ENCODE measurements at regions not wholly inside any gene's neighbourhood (a gene's known extent, or its start where the extent isn't known, plus 50 kb on each side); places are given as distances from the start of the nearest gene placed in this dataset.

DNA sequence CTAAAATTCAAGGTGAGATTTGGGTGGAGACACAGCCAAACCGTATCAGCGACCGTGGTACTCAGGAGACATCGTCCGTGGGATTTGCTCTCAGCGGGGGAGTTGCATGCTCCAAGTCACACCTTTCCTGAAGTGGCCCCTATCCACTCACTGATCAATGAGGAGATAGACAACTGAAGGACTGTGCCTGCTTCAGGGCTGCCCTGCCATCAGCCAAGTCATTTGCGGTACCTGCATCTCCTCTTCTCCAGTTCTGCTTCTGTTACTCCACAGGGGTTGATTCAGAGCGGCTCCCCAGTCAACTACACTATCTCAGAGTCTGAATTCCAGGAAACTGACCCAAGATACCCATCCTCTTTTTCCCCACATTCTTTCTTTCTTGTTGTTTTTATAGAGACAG, 184.1 kb downstream of the MREG start:
- Histone ChIP-seq H3K36me3 (ENCODE audit: control insufficient read depth in 2 of 4, insufficient read depth in 4 of 4, low read length in 3 of 4) (no peaks in the 10 kb centered on the region), H2BK12ac (ENCODE audit: low read depth, low read length) (no peak overlapping the region), H3K23ac (ENCODE audit: insufficient read length) (no peak overlapping the region), H3K4me1 (replicated peaks in 1 of 4; ENCODE audit: control insufficient read depth in 3 of 4, insufficient read depth in 4 of 4, low read length in 3 of 4) (no peaks in the 10 kb centered on the region), H3K4ac (replicated peaks; ENCODE audit: insufficient read length, low read depth, low read length) (no peak overlapping the region), H4K5ac (ENCODE audit: insufficient read length, low read depth, low read length) (no peak overlapping the region), H3K79me1 (ENCODE audit: low read depth, low read length) (no peaks in the 10 kb centered on the region), H3K27me3 (replicated peaks in 1 of 4; ENCODE audit: control insufficient read depth in 3 of 4, extremely low read depth in 1 of 4, insufficient read depth in 3 of 4, low read length in 3 of 4) (no peaks in the 10 kb centered on the region), H3K56ac (replicated peaks; ENCODE audit: insufficient read length, low read depth, low read length) (no peak overlapping the region), H3K27ac (ENCODE audit: low read depth, low read length) (no peak overlapping the region), H2AFZ (ENCODE audit: low read length) (no peak overlapping the region; the same call in 1 of the 2 replicates), H3K14ac (ENCODE audit: insufficient read length) (no peak overlapping the region), H2BK120ac (replicated peaks; ENCODE audit: low read depth, low read length) (no peak overlapping the region), H4K8ac (ENCODE audit: extremely low read depth, insufficient read depth, low read length) (no peak overlapping the region), H2BK5ac (ENCODE audit: low read depth, low read length) (no peak overlapping the region), H2BK20ac (ENCODE audit: low read length) (no peak overlapping the region), H3K4me3 (ENCODE audit: extremely low read depth in 1 of 4, insufficient read depth in 2 of 4, low read depth in 3 of 4, low read length in 4 of 4) (no peak overlapping the region), H3K18ac (ENCODE audit: extremely low read depth, low read length) (no peak overlapping the region), H4K91ac (replicated peaks; ENCODE audit: insufficient read length, low read length) (no peak overlapping the region), H3K79me2 (ENCODE audit: control insufficient read depth in 1 of 2, insufficient read depth in 2 of 2, low read length in 2 of 2) (no peaks in the 10 kb centered on the region), H3K23me2 (ENCODE audit: low read depth, low read length) (no peaks in the 10 kb centered on the region), H2BK15ac (ENCODE audit: low read length) (no peak overlapping the region), H2AK5ac (ENCODE audit: low read depth, low read length) (no peak overlapping the region), H3K9ac (replicated peaks in 1 of 4; ENCODE audit: extremely low read depth in 1 of 4, low read depth in 3 of 4, low read length in 3 of 4) (no peak overlapping the region), H3K9me3 (ENCODE audit: insufficient read depth in 2 of 2, low read depth in 1 of 2, low read length in 1 of 2) (no peaks in the 10 kb centered on the region), H3K4me2 (ENCODE audit: insufficient read depth in 1 of 2, low read depth in 2 of 2, low read length in 2 of 2) (no peak overlapping the region), H4K20me1 (replicated peaks in 1 of 2; ENCODE audit: control insufficient read depth in 1 of 2, insufficient read depth in 2 of 2, low read length in 2 of 2) (no peaks in the 10 kb centered on the region)
- FAIRE-seq (no peak), DNase-seq (ENCODE audit: low read depth in 1 of 2, low spot score in 2 of 2) (no peak)
- POLR2A ChIA-PET (ENCODE audit: partially characterized antibody) = no interaction called here
- CTCF ChIA-PET (ENCODE audit: partially characterized antibody) = interaction anchor here (1.0 to 3.9 kb wide), 7 partner anchors 17 to 93 kb away, joined by 3 to 24 read pairs (median 4); no protein-coding TSS in a partner anchor
- TF ChIP-seq FOSL1 (IDR thresholded peaks at IDR 0.05; ENCODE audit: insufficient read depth, low read depth, low read length) (no peak), ZNF274 (IDR thresholded peaks at IDR 0.05; ENCODE audit: borderline replicate concordance, extremely low read depth, low read length) (no peak), EZH2 (IDR thresholded peaks at IDR 0.05; ENCODE audit: low read depth, low read length, severe bottlenecking) (no peak), EP300 (IDR thresholded peaks at IDR 0.05; ENCODE audit: borderline replicate concordance in 1 of 2, low read depth in 2 of 2, low read length in 2 of 2) (no peak), PHF8 (conservative IDR thresholded peaks at IDR 0.05; ENCODE audit: low read depth, low read length) (no peak), RFX5 (IDR thresholded peaks at IDR 0.05; ENCODE audit: borderline replicate concordance, low read depth, low read length) (no peak), CHD2 (IDR thresholded peaks at IDR 0.05; ENCODE audit: low read length) (no peak), HDAC2 (IDR thresholded peaks at IDR 0.05; ENCODE audit: borderline replicate concordance in 1 of 2, low read depth in 2 of 2, low read length in 2 of 2) (no peak), TAF1 (IDR thresholded peaks at IDR 0.05; ENCODE audit: low read depth, low read length) (no peak), SUZ12 (IDR thresholded peaks at IDR 0.05; ENCODE audit: low read length) (no peak)
- WGBS, 2 experiments (ENCODE audit: extremely low coverage in 1 of 2, insufficient coverage in 1 of 2, insufficient read length in 1 of 2, insufficient replicate concordance in 2 of 2, low coverage in 1 of 2, low lambda C conversion rate in 2 of 2, missing lambda C conversion rate in 1 of 2) = 80% methylated on average over 8 of the region's 8 CpGs; no CpG with 5 or more reads in 1 of the 2 experiments

All from H1 (cell line).